ENCODE measurements at regions not wholly inside any gene's neighbourhood (a gene's known extent, or its start where the extent isn't known, plus 50 kb on each side); places are given as distances from the start of the nearest gene placed in this dataset.

DNA sequence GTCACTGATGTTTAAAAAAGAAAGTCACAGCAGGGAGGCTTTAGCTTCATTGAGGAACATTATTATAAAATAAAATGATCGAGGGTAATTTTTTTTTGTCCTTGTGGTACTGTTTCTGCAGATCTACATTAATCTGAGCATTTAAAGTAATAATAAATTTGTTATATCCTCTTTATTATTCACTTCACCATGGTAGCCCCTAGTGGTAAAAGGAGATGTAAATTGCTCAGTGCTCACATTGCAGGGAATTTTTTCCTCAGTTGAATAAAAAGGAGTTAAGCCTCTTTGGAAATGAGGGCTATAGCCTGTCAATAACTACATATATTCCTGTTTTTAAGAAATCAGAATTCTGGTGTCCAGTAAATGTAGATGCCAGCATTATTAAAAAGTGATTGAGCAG is 99.7 kb upstream of the VPREB1 start:
- DNase-seq: no peak

DNA sequence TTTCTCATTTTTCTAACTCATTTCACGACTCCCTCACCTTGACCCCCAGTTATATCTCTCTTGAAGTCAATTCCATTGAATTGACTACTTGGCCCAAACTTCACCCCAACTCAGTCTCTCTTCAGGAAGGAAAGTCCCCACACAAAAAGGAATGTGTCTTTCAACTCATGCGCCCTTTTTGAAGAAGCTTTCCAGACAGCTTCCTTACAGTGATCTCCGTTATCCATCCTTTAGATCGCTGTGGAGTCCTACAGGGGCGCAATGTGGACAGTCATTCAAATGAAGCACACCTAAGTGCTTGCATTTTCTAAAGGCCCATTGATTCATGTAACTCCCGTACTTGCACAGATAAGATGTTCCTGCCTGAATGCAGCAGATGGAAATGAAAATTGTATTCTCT is 101.1 kb upstream of the VPREB1 start:
- DNase-seq: no peak

DNA sequence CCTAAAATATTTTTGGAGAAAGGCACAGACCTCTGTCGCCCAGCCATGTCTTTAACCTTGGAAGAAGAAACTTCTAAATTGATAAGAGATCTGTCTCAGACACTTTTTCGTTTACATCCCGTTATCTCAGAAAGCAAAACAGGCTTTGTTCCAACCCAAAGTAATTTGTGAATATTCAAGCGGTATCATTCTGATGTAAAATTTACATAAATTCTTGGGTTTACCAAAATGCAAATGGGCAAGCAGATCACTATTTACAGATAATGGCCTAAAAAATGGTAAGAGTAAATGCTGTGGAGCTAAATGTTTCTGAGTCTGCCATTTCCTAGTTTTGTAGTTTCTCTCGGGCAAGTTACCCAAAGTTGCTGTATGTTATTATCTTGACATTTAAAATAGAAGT is 101.9 kb upstream of the VPREB1 start:
- DNase-seq: no peak

DNA sequence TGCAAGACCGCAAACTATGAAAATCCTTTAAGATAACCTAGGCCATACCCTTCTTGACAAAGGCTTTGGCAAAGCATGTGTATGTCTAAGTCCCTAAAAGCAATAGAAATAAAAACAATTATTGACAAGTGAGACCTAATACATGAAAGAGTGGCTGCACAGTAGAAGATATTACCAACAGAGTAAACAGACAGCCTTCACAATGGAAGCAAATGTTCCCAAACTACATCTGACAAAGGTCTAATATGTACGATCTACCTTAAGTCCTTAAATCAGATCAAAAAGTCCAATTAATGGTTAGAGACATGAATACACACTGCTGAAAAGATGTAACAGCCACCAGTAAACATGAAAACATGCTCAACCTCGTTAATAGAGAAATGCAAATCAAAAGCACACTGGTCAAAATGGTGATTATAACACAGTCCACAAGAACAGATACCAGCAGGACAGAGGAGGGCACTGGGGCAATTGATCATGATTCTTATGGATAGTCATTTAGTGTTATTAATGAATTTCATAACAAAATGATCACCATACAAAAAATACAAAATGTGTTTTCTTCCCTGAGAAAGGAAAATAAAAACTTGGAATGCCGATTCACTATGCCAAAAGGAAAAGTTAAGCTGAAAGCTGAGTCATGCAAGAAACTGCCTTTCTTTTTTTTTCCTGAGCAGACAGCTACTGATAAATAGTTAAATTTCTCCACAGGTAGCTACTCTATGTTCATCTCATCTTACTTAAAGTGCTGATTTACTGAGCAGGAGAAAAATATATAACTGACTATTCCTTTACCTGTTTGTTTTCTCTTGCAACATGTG is 102.6 kb upstream of the VPREB1 start:
- no peak for DNase-seq

DNA sequence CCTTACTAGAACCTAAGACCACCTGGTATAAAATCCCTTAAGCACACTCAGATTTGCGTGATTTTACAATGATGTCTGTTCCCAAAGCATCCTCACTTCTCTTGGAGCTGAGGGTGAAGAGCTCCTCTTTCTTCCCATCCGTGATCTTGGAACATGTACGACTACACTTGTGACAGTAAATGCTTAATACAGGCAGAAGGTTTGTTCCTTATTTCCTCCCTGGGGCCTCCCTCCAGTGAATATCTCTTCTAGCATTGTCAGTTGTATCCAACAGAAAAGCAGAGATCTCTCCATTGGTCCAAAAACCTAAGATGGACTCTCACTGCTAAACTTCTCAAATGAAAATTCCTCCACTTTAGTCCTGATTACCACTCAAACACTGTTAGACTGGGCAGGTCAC is 103.6 kb upstream of the VPREB1 start:
- DNase-seq: no peak

DNA sequence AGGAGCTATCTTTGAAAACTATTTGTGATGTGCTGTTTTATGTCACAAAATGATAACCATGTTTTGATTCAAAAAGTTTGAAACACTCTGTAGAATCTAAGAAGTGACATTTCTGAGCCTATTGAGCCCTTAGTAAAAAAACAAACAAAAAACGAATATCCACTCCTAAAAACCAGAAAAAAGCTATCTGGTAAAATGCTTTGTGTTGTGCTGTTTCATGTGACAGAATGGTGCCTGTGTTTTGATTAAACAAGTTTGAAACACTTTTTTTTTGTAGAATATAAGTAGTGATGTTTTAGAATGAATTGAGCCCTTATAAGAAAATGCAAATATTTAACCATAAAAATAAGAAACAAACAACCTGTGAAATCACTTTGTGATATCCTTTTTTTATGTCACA is 105.2 kb upstream of the VPREB1 start:
- DNase-seq: no peak

DNA sequence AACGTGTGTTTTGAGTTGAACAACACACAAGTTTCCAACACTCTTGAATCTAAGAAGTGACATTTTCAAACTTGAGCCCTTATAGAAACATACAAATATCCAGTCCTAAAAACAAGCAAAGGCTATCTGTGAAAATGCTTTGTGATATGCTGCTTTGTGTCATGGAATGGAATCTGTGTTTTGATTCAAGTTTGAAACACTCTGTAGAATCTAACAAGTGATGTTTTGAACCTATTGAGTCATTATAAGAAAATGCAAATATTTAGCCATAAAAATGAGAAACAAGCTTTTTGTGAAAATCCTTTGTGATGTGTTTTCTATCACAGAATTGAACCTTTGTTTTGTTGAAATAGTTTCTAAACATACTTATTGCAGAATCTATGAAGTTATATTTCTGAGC is 105.7 kb upstream of the VPREB1 start:
- no peak for DNase-seq

DNA sequence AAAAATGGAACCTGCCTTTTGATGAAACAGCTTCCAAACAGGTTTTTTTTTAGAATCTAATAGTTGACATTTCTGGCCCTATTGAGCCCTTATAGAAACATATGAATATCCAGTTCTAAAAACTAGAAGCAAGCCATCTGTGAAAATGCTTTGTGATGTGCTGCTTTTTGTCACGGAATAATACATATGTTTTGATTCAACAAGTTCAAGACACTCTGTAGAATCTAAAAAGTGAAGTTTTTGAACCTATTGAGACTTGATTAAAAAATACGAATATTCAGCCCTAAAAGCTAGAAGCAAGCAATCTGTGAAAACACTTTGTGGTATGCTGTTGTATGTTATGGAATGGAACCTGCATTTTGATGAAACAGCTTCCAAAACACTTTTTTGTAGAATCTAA is 106.7 kb upstream of the VPREB1 start:
- DNase-seq: no peak

DNA sequence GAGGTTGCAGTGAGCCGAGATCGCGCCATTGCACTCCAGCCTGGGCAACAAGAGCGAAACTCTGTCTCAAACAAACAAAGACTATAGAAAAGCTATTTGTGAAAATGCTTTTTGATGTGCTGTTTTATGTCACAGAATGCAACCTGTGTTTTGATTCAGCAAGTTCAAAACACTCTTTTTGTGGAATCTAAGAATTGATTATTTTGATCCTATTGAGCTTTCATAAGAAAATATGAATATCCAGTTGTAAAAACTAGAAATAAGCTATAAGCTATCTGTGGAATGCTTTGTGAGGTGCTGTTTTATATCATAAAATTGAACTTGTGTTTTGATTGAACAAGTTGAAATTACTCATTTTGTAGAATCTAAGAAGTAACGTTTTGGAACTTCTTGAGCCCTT is 110.7 kb upstream of the VPREB1 start:
- no peak for DNase-seq

DNA sequence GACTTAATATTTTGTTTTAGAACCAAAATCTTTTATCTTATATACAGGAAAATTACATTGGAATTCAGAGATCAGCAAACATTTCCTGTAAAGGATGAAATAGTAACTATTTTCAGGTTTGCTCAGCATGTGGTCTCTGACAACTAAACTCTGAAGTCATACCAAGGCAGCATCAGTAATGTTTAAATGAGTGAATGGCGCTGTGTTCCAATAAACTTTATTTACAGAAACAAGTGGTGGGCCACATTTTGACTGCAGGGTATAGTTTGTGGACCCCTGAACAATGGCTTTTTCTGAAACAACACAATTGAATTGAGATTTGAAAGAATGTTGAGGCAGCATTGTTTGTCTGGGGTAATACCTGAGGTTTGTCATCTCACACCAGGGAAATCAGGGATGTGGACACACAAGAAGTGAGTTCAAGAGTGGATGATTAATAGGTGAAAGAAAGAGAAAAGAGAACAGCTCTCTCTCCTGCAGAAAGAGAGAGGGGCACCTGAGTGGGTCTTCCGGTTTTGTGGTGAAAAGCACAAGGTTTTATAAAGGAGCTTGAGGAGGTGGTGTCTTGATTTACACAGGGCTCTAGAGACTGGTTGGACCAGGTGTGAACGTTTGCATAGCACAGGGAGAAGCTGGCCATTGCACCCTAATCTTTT is 113.5 kb upstream of the VPREB1 start:
- no peak for DNase-seq

DNA sequence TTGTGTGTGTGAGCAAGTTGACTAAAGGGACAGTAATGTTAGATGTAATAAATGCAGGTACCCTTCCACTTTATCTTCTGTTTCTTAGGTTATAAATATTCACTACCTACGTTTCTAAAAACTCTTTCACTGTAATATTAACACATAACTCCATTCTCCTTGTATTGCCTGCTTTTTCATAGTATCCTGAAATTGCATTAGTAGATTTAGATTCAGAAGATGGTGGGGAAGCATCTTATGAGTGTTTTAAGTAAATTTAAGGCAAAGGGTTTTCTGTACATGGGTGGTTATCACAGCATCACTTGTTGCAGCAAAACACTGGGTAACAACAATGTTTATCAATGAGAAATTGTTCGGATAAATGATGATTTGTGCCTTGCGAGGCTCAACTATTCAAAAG is 115.2 kb upstream of the VPREB1 start:
- no peak for DNase-seq

DNA sequence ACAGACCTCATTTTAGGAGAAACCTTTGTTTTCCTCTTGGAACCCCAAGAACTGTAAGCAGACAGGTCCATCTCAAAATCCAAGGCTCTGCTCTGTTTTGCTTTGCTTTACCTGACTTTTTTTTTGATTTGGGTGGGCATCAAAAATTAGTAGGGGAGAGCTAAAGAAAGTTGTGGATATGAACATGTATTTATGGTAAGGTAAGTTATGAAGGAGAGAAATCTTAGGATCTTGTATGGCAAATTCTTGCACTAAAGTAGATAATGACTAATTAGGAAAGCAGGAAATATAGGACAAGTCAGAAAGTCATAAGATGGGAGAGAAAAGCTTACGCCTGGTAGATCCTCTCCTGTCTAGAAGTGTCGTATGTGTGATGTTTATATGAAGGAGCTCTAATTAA is 116.1 kb upstream of the VPREB1 start:
- DNase-seq: no peak

DNA sequence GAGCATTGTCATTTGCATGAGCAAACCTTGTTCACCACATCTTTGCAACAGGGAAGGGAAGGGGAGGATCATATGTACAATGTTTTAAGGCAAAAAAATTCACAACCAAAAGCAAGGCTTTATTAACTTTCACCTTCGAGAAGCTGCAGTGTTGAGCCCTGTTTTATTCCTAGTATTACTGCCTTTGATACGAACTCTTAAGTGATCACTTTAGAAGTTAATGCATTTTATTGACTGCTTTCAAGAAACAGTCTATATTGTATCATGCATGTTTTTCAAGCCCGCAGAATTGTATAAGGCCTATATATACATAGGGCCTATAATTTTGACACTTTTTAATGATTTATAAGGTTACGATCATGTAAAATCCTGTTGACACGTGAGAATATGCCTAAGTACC is 117.5 kb upstream of the VPREB1 start:
- no peak for DNase-seq

DNA sequence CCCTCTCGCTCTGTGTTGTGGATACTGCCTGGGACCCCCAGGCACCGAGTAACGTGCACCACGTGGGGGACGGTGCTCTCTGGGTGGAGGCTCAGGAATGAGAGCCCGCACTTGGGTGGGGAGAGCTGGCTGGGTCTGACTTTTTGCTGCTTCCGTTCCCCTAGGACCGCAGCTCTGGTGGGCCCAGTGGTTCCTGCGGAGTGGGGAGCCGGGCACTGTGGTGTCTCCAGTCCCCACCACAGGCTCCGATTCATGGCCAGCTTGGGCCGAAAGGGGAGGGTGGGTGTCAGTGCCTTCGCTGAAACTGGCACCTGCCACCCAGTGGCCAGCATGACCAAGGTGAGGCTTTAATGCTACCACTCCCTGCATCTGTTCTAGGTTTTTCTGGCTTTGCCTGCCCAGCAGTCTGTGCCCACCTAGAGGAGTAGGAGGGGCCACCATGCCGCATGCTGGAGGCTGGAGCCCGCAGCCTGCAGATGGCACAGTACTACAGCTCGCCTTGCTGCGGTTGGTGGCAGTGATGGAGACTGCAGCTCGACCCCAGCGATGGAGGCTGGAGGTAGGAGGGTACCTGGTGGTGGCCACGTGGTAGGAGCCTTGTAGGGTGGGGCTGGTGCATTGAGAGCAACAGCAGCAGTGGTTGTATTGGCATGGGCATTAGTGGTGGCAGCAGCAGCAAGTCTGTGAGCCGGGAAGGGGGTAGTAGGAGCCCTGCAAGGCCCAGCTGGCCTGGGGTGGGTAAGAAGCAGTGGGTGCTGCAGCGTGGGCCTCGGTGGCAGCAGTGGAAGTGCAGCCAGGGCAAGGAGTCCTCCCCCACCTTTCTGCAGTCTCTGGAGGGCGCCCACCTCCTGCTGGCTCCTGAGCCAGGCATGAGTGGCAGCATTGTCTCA is 118.8 kb upstream of the VPREB1 start:
- DNase-seq: no peak

DNA sequence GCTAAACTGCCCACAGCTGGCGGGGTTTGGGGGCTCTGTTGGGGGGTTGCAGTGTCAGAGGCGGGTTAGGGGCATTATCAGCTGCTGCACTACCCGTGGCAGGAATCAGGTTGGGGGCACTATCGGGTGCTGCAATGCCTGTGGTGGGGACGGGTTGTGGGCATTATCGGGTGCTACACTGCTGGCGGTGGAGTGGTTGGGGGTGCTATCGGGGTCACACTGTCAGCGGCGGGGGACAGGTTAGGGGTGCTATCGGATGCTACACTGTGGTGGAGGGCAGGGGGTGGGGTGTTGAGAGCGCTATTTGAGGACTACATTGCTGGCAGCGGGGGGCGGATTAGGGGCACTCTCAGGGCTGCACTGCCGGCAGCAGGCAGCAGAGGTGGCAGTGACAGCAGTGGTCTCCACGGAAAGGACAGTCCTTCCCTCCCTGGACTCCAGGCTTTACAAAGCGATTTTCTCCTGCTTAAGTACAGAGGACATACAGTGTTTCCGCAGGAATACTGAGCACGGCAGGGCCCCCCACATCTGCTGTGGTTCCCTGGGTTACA is 119.5 kb upstream of the VPREB1 start:
- DNase-seq: no peak

DNA sequence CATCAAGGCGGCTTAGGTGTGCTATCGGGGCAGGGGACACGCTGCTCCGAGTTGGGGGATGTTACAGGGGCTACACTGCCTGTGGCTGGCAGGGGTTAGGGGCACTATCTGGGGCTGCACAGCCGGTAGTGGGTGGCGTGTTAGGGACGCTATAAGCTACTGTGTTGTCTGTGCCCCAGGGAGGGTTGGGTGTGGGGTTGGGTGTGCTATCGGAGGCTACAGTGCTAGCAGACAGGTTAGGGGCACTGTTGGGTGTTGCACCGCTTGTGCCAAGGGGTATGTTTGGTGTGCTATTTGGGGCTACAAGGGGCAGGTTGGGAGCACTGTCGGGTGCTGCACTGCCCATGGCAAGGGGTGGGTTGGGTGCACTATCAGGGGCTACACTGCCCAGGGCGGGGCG is 120.2 kb upstream of the VPREB1 start:
- DNase-seq: no peak

DNA sequence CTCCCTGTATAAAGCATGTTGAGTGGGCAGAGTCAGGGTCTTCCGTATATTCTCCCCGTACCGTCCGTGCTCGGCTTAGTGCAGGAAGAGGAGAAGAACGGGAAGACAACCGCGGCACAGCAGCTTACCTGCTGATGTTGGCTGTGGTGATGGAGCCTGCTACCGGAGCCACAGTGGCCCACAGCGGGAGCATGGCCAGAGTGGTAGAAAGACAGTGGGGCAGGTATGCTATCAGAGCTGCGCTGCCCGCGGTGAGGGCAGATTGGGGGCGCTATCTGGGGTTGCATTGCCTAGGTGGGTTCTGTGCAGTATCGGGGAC is 120.7 kb upstream of the VPREB1 start:
- no peak for DNase-seq

DNA sequence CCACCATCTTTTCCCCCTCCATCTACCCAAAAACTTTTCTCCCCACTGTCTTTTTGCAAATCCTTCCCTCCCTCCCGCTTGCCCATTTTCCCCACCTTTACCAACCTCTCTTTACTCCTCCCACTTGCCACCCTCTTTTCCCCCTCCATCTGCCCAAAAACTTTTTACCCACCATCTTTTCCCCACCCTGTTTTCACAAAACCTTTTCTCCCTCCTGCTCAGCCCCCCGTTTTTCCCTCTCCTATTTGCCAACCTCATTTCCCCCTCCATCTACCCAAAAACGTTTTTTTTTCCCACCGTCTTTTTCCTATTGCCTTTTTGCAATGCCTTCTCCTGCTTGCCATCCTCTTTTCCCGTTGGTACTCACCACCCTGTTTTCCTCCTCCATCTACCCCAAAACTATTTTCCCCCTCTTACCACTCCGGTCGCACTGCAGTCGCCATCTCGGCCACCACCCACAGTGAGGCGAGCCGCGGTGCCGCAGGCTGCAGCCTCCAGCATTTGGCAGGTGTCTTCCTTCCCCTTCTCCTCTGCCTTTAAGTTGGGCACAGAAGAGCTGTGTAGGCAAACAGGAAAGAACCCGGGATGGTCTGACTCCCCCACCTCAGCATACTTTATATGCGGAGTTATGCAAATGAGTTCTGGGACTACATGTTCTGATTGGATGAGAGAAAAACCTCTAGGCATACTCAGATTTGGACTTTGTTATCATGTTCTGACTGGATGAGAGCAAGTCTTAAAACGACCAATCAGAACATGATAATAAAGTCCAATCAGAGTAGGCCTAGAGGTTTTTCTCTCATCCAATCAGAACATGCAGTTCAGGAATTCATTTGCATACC is 121.2 kb upstream of the VPREB1 start:
- DNase-seq: no peak

DNA sequence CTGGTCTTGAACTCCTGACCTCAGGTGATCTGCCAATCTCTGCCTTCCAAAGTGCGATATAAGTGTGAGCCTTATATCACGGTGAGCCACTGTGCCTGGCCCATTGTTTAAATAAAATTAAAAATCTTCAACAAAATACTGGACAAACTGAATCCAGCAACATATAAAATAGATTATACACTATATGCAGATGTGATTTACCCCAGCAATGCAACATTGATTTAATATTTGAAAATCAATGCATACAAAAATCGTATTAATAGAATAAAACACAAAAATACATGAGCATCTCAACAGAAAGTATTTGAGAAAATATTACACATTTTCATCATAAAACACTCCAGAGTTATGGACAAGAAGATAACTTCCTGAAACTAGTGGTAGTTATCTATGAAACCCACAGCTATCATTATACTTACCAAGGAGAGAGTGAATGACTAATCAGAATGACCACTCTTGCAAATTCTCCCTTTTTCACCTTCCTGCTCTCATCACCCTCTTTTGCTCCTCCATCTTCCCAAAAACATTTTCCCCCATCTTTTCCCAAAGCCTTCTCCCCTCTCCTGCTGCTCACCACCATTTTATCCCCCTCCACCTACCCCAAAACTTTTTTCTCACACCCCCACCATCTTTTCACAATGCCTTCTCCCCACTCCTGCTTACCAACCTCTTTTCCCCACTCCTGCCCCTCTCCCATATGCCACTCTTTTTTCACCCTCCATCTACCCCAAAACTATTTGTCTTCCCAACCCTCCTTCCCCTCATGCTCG is 122.1 kb upstream of the VPREB1 start:
- DNase-seq: no peak

DNA sequence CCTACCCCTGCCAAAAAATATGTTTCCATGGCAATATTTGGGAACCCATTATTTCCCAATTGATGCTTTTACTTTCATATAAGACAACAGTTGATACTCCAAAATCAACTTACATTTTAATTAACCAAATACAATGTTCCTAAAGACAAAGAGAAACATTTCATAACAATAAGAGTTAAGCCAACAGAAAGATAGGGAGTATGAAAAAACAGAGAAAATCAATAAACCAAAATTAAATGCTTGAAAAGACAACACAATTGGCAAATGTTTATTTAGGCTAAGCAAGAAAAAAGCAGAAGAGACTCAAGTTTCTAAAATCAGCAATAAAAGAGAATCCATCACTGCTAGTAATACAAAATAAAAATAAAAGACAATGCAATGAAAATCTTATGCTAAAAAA is 123.1 kb upstream of the VPREB1 start:
- no peak for DNase-seq

DNA sequence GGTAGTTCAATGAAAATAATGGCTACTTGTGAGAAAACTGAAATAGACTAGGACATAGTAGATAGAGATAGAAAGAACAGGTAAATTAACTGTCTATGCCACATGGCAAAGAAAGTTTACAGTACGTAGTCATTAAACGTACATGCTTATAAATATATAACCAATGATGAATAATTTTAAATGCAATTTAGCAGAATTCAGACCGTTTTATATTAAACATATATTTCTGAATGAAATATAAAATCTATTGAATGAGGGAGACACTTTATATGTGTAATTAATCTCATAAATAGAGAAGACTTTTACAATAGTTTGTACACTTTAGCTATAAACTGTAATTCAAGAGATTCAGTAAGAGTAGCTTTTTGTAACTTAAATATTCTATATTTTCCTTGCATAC is 124.4 kb upstream of the VPREB1 start:
- no peak for DNase-seq

DNA sequence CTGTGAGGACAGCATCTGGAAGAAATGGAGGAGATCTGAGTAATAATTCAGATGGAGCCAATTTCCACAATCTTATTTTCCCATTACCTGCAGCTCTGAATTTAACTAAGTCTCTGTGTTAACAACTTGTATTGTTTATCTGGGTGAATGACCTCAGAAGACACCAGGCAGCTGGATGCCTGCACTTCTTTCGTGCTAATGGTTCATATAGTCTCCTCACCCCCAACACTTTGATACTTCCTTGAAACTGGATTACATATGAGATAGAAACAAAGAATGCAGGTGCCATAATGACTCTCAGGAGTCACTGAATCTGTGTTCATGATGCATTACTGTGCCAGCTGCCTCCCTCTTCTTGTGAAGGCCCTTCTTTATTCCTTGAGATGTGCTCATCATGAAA is 125.6 kb upstream of the VPREB1 start:
- DNase-seq: no peak

All from T-helper 9 cell (primary cell).